Germinal center (tissue), 1 donor: ENCODE measurements at regions not wholly inside any gene's neighbourhood (a gene's known extent, or its start where the extent isn't known, plus 50 kb on each side); places are given as distances from the start of the nearest gene placed in this dataset.
"Not testable (repeated sequence)": the region's sequence is repeated elsewhere in the genome, so short reads cannot be mapped to it uniquely, and the experiment has no call there.

ENCODE experiments used
- DNase-seq: peaks from one replicate; pipeline ENCODE4 v3.0.0; 2012; ENCODE audit warnings: mixed read lengths, low spot score

GRCh38 chr14:44453433-44454171 lies 53.5 kb downstream of the FSCB start:
- no peak for DNase-seq

GRCh38 chr14:44450232-44450631 lies 56.9 kb downstream of the FSCB start:
- DNase-seq, result not testable (repeated sequence)

- no peak for DNase-seq
These were observed 57.4 kb downstream of the FSCB start for GRCh38 chr14:44449680-44450079.

- DNase-seq, result no peak
These were observed 58.1 kb downstream of the FSCB start for GRCh38 chr14:44448951-44449358.

- no peak for DNase-seq
These were observed 60.1 kb downstream of the FSCB start for GRCh38 chr14:44446965-44447364.

GRCh38 chr14:44444454-44444853 lies 62.6 kb downstream of the FSCB start:
- DNase-seq, result no peak

- no peak for DNase-seq
These were observed 68.1 kb downstream of the FSCB start for GRCh38 chr14:44438936-44439335.

GRCh38 chr14:44438221-44438620 lies 68.9 kb downstream of the FSCB start:
- DNase-seq, result no peak

- no peak for DNase-seq
These were observed 70.6 kb downstream of the FSCB start for GRCh38 chr14:44436458-44436857.

GRCh38 chr14:44428231-44428945 lies 78.7 kb downstream of the FSCB start:
- DNase-seq, result no peak

GRCh38 chr14:44422699-44423098 lies 84.4 kb downstream of the FSCB start:
- no peak for DNase-seq

GRCh38 chr14:44420226-44420625 lies 86.9 kb downstream of the FSCB start:
- no peak for DNase-seq

- no peak for DNase-seq
These were observed 88.2 kb downstream of the FSCB start for GRCh38 chr14:44418856-44419255.

- DNase-seq, result no peak
These were observed 89.3 kb downstream of the FSCB start for GRCh38 chr14:44417809-44418208.

- DNase-seq, result no peak
These were observed 92.4 kb downstream of the FSCB start for GRCh38 chr14:44414646-44415045.

- no peak for DNase-seq
These were observed 94.1 kb downstream of the FSCB start for GRCh38 chr14:44412858-44413569.

- DNase-seq, result no peak
These were observed 102.0 kb downstream of the FSCB start for GRCh38 chr14:44405011-44405486.

GRCh38 chr14:44404599-44404998 lies 102.5 kb downstream of the FSCB start:
- no peak for DNase-seq

GRCh38 chr14:44404036-44404435 lies 103.0 kb downstream of the FSCB start:
- DNase-seq, result no peak

GRCh38 chr14:44403193-44403592 lies 103.9 kb downstream of the FSCB start:
- no peak for DNase-seq

- no peak for DNase-seq
These were observed 110.9 kb downstream of the FSCB start for GRCh38 chr14:44396226-44396625.

GRCh38 chr14:44392984-44393383 lies 114.1 kb downstream of the FSCB start:
- no peak for DNase-seq

GRCh38 chr14:44388306-44388705 lies 118.8 kb downstream of the FSCB start:
- DNase-seq, result no peak
